HL-60 (cell line): ENCODE measurements at regions not wholly inside any gene's neighbourhood (a gene's known extent, or its start where the extent isn't known, plus 50 kb on each side); places are given as distances from the start of the nearest gene placed in this dataset.

Experiments used
- DNase-seq, 2 experiments: peaks; one replicate each; pipeline ENCODE4 v3.0.0-alpha.2; 2010 to 2020; ENCODE audit warnings: low read depth in 1 of 2, low spot score in 1 of 2
- H3K27ac ChIP-seq: fragments of 250-450 bp; sonication (Bioruptor Pico); replicated peaks from 2 replicates; pipeline ENCODE4 v1.5.1; 2020; ENCODE audit warnings: mild to moderate bottlenecking, moderate library complexity
- H3K27me3 ChIP-seq: fragments of 250-450 bp; sonication (Bioruptor Pico); 2 replicates; pipeline ENCODE4 v1.5.1; 2021; ENCODE audit warnings: mild to moderate bottlenecking, moderate library complexity; ENCODE audit not compliant: insufficient read depth, poor library complexity, severe bottlenecking
- H3K4me3 ChIP-seq: replicated peaks from 2 replicates; pipeline ENCODE4 v1.5.1; 2011; ENCODE audit warnings: mild to moderate bottlenecking, control low read depth, low read length; ENCODE audit not compliant: insufficient read depth
- CTCF ChIP-seq: IDR thresholded peaks from one replicate; pipeline ENCODE4 v1.5.1; 2011; ENCODE audit warnings: low read length, control low read depth, inconsistent platforms; ENCODE audit not compliant: insufficient read depth
- GABPA ChIP-seq: IDR thresholded peaks from 2 replicates; pipeline ENCODE4 v1.6.1; 2012; ENCODE audit warnings: low read depth
- POLR2AphosphoS5 ChIP-seq: IDR thresholded peaks from 2 replicates; pipeline ENCODE4 v1.6.1; 2012; ENCODE audit warnings: low read depth
- SPI1 ChIP-seq: IDR thresholded peaks from 2 replicates; pipeline ENCODE4 v1.6.1; 2012; ENCODE audit warnings: low read depth, mild to moderate bottlenecking, borderline replicate concordance
- TF ChIP-seq, protein P1 (sequence below): IDR thresholded peaks from 2 replicates; pipeline ENCODE4 v1.6.1; 2012; ENCODE audit warnings: low read depth; ENCODE audit not compliant: insufficient replicate concordance

- TF ChIP-seq, protein P1, sequence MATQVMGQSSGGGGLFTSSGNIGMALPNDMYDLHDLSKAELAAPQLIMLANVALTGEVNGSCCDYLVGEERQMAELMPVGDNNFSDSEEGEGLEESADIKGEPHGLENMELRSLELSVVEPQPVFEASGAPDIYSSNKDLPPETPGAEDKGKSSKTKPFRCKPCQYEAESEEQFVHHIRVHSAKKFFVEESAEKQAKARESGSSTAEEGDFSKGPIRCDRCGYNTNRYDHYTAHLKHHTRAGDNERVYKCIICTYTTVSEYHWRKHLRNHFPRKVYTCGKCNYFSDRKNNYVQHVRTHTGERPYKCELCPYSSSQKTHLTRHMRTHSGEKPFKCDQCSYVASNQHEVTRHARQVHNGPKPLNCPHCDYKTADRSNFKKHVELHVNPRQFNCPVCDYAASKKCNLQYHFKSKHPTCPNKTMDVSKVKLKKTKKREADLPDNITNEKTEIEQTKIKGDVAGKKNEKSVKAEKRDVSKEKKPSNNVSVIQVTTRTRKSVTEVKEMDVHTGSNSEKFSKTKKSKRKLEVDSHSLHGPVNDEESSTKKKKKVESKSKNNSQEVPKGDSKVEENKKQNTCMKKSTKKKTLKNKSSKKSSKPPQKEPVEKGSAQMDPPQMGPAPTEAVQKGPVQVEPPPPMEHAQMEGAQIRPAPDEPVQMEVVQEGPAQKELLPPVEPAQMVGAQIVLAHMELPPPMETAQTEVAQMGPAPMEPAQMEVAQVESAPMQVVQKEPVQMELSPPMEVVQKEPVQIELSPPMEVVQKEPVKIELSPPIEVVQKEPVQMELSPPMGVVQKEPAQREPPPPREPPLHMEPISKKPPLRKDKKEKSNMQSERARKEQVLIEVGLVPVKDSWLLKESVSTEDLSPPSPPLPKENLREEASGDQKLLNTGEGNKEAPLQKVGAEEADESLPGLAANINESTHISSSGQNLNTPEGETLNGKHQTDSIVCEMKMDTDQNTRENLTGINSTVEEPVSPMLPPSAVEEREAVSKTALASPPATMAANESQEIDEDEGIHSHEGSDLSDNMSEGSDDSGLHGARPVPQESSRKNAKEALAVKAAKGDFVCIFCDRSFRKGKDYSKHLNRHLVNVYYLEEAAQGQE, result no peak
- no peak for TF ChIP-seq SPI1
- TF ChIP-seq POLR2AphosphoS5, result no peak
- TF ChIP-seq GABPA, result no peak
- no peak for TF ChIP-seq CTCF
- no peaks in the 10 kb centered on the region for H3K27me3 ChIP-seq
- no peak overlapping the region for H3K27ac ChIP-seq
- H3K4me3 ChIP-seq, result no peak overlapping the region
- no peak for DNase-seq
These were observed 1084.4 kb upstream of the WWC1 start for GRCh38 chr5:167207081-167207480.

- Histone ChIP-seq H3K27ac (no peak overlapping the region), H3K27me3 (no peaks in the 10 kb centered on the region), H3K4me3 (no peak overlapping the region)
- TF ChIP-seq CTCF (no peak), SPI1 (no peak), GABPA (no peak), POLR2AphosphoS5 (no peak)
- TF ChIP-seq, protein P1, result no peak
- DNase-seq, result no peak
These were observed 1082.5 kb upstream of the WWC1 start for GRCh38 chr5:167208911-167209310.

DNA sequence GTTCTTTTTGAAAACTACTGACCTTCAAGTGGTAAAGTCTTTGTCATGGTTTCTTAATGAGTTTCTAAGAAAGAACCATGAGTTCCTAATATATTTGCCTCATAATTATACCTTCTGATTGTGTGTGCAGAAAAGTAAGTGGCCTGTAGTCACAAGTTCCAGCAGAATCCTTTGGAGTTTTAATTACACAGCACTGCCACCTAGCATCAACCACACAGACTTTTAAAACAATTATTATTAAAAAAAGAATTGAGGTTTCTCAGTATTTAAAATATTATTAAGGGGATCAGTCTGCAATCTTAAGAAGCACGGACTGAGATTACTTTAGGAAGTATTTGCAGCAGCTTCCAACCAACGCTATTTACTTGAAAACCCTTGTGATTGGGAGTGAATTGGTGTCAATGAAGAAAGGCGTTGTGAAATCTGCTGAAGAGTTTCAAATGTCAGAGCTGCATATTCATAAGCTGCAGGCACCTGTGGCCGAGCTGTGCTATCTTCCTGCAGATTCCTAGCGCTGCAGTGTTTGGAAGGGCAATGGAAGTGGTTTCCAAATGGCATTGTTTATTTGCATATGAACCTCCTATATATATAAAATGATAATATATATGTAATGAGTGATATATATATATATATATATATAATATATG is 1074.2 kb upstream of the WWC1 start:
- H3K27ac ChIP-seq, result no peak overlapping the region
- H3K27me3 ChIP-seq, result no peaks in the 10 kb centered on the region
- no peak overlapping the region for H3K4me3 ChIP-seq
- no peak for DNase-seq
- TF ChIP-seq POLR2AphosphoS5, result no peak

DNA sequence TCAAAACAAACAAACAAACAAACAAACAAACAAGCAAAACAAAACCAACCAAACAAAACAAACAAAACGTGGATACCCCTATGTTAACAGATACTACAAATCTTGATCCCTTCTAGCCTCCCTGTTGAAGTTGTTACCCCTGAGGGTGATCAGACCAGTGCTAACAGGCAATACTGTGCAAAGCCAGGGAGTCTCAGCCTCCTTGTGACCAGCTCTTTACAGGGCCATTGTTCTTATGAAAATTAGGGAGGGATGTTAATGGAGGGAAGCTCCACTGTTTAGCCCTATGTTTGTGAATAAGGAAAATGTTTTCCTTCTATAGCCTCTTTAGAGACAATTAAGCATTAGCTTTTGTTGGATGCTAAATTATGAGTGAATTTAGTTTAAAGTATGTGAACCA is 1072.1 kb upstream of the WWC1 start:
- H3K4me3 ChIP-seq, result no peak overlapping the region
- DNase-seq, result no peak
- H3K27ac ChIP-seq, result no peak overlapping the region
- TF ChIP-seq, protein P1, result no peak
- TF ChIP-seq SPI1 (no peak), POLR2AphosphoS5 (no peak), CTCF (no peak)
- no peaks in the 10 kb centered on the region for H3K27me3 ChIP-seq
